ENCODE measurements at regions not wholly inside any gene's neighbourhood (a gene's known extent, or its start where the extent isn't known, plus 50 kb on each side); places are given as distances from the start of the nearest gene placed in this dataset.
"Not testable (repeated sequence)": the region's sequence is repeated elsewhere in the genome, so short reads cannot be mapped to it uniquely, and the experiment has no call there.

DNA sequence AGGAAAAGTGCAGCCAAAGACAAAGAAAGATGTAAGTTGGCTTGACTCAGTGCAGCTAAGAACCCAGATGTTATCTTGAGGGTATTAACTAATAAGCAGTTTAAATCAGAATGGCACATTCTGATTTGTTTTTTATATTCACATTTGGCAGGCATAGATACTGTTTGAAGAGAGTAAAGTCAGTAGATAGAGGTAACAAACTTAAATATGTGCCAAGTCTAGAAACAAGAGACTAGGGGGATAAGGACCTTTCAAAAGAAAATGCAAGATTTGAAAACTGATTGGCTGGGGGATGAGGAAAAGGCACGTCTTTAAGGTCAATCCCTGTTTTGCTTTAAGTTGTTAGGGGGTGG is 122.9 kb downstream of the ANKRD30BL start:
- TF ChIP-seq POLR2A, POLR2AphosphoS5, EP300 (IDR thresholded peaks at IDR 0.05): not testable (repeated sequence)
- TF ChIP-seq, protein P1, sequence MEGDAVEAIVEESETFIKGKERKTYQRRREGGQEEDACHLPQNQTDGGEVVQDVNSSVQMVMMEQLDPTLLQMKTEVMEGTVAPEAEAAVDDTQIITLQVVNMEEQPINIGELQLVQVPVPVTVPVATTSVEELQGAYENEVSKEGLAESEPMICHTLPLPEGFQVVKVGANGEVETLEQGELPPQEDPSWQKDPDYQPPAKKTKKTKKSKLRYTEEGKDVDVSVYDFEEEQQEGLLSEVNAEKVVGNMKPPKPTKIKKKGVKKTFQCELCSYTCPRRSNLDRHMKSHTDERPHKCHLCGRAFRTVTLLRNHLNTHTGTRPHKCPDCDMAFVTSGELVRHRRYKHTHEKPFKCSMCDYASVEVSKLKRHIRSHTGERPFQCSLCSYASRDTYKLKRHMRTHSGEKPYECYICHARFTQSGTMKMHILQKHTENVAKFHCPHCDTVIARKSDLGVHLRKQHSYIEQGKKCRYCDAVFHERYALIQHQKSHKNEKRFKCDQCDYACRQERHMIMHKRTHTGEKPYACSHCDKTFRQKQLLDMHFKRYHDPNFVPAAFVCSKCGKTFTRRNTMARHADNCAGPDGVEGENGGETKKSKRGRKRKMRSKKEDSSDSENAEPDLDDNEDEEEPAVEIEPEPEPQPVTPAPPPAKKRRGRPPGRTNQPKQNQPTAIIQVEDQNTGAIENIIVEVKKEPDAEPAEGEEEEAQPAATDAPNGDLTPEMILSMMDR (IDR thresholded peaks at IDR 0.05): not testable (repeated sequence)
